ENCODE measurements at regions not wholly inside any gene's neighbourhood (a gene's known extent, or its start where the extent isn't known, plus 50 kb on each side); places are given as distances from the start of the nearest gene placed in this dataset.
A peak's percentile ranks its signal among the peaks of the same experiment; 100 is the strongest.

DNA sequence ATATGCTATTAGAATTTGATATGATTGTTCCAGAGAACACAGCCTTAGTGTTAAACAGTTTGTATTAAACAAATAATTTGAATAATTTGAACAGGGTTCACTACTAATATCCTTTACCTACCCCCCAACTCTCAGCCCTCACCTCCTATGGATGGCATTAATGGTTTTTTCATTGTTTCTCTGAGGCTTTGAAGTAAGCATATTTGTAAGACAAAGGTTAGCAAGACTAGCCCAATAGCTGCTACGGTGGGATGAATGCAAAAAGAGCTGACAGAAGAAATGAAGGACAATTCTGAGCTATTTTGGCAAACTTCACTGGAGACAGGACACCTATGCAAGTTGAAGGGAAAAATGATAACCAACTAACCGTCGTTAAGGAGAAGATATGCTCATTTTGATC, 61.6 kb downstream of the ARL4A start:
- no peaks in the 10 kb centered on the region for H3K27me3 ChIP-seq (ENCODE audit: insufficient read depth, low read depth)
- H3K4me2 ChIP-seq = no peak overlapping the region
- H4K20me1 ChIP-seq (ENCODE audit: insufficient read depth) = no peaks in the 10 kb centered on the region
- POLR2A ChIA-PET (ENCODE audit: unreplicated experiment) = no interaction called here
- no peaks in the 10 kb centered on the region for H3K4me1 ChIP-seq (replicated peaks; ENCODE audit: insufficient read depth)
- intact Hi-C loops (cut with micrococcal nuclease; ENCODE audit: unreplicated experiment) = no loop called here
- H3F3A ChIP-seq (ENCODE audit: insufficient read depth, low read depth) = no peaks in the 10 kb centered on the region
- no peaks in the 10 kb centered on the region for H3K9me2 ChIP-seq (ENCODE audit: insufficient read depth)
- no peak overlapping the region for H3K4me3 ChIP-seq
- no peak for DNase-seq
- no peaks in the 10 kb centered on the region for H3K9me3 ChIP-seq (ENCODE audit: insufficient read depth, low read depth)
- 0 out of 2 replicates have a peak overlapping the region, but pooled peaks have one; percentile 26 for H2AFZ ChIP-seq
- H3K79me2 ChIP-seq (ENCODE audit: low read depth) = no peaks in the 10 kb centered on the region
- H3K36me3 ChIP-seq (ENCODE audit: low read depth) = no peaks in the 10 kb centered on the region
- no peak for TF ChIP-seq EZH2 (IDR thresholded peaks at IDR 0.05; ENCODE audit: low read depth)
- TF ChIP-seq, protein P1, sequence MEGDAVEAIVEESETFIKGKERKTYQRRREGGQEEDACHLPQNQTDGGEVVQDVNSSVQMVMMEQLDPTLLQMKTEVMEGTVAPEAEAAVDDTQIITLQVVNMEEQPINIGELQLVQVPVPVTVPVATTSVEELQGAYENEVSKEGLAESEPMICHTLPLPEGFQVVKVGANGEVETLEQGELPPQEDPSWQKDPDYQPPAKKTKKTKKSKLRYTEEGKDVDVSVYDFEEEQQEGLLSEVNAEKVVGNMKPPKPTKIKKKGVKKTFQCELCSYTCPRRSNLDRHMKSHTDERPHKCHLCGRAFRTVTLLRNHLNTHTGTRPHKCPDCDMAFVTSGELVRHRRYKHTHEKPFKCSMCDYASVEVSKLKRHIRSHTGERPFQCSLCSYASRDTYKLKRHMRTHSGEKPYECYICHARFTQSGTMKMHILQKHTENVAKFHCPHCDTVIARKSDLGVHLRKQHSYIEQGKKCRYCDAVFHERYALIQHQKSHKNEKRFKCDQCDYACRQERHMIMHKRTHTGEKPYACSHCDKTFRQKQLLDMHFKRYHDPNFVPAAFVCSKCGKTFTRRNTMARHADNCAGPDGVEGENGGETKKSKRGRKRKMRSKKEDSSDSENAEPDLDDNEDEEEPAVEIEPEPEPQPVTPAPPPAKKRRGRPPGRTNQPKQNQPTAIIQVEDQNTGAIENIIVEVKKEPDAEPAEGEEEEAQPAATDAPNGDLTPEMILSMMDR (conservative IDR thresholded peaks at IDR 0.05) = no peak
- no peak overlapping the region for H3K27ac ChIP-seq
- CTCF ChIA-PET = interaction anchor here (0.6 kb wide), 1 partner anchor 17 kb away, joined by 3 read pairs; no protein-coding TSS in a partner anchor
- BruUV-seq (replicated peaks) = no TSS peak

DNA sequence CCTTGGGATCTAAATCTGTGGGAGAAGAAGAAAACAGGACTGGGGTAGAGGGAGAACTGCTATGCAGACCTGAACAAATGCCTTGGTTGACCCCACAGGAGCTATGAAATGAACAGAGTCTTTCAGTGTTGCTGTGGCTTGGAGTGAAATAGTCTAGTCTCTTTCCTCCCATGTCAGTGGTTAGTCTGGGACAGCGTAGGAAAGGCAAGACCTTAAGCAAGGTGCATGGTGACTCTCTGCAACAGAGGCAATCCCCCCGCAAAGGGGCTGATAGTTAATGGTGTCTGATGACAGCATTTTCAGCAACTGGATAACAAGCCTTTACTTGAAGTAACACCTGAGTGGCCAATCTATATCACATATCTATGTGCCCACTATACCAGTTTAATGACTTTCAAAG, 62.3 kb downstream of the ARL4A start:
- no peaks in the 10 kb centered on the region for H3K36me3 ChIP-seq (ENCODE audit: low read depth)
- intact Hi-C loops (cut with micrococcal nuclease; ENCODE audit: unreplicated experiment) = no loop called here
- H3F3A ChIP-seq (ENCODE audit: insufficient read depth, low read depth) = no peaks in the 10 kb centered on the region
- no peaks in the 10 kb centered on the region for H3K9me3 ChIP-seq (ENCODE audit: insufficient read depth, low read depth)
- no peak overlapping the region for H3K4me2 ChIP-seq
- no peak for DNase-seq
- ChIA-PET CTCF (interaction anchor here (0.6 kb wide), 1 partner anchor 17 kb away, joined by 3 read pairs; no protein-coding TSS in a partner anchor), POLR2A (ENCODE audit: unreplicated experiment) (no interaction called here)
- no peak for TF ChIP-seq EZH2 (IDR thresholded peaks at IDR 0.05; ENCODE audit: low read depth)
- TF ChIP-seq, protein P1 (conservative IDR thresholded peaks at IDR 0.05) = no peak
- no peaks in the 10 kb centered on the region for H3K79me2 ChIP-seq (ENCODE audit: low read depth)
- no peaks in the 10 kb centered on the region for H3K9me2 ChIP-seq (ENCODE audit: insufficient read depth)
- no peak overlapping the region for H2AFZ ChIP-seq
- no peaks in the 10 kb centered on the region for H4K20me1 ChIP-seq (ENCODE audit: insufficient read depth)
- H3K4me1 ChIP-seq (replicated peaks; ENCODE audit: insufficient read depth) = no peaks in the 10 kb centered on the region
- H3K27me3 ChIP-seq (ENCODE audit: insufficient read depth, low read depth) = no peaks in the 10 kb centered on the region
- no TSS peak for BruUV-seq (replicated peaks)
- H3K4me3 ChIP-seq = no peak overlapping the region
- no peak overlapping the region for H3K27ac ChIP-seq

DNA sequence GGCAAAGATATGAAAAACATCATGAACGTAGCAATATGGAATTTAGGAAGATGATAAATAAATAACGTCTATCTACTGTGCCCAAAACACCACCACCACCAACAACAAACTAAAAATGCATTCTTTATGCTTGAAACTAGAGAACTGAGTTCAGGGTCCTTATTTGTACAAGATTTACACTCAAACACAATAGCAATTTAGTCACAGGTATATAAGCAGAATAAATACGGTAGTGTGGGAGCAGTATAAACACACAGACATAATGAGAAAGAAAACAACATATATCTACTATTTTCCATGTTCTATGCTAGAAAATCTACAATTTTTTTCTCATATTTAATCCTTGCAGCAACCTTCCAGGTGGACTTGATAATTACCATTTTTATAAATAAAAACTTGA, 64.3 kb downstream of the ARL4A start:
- BruUV-seq (replicated peaks) = no TSS peak
- Histone ChIP-seq H4K20me1 (ENCODE audit: insufficient read depth) (no peaks in the 10 kb centered on the region), H3K27me3 (ENCODE audit: insufficient read depth, low read depth) (no peaks in the 10 kb centered on the region), H3K27ac (no peak overlapping the region), H3K79me2 (ENCODE audit: low read depth) (no peaks in the 10 kb centered on the region), H3K4me3 (no peak overlapping the region), H3K4me1 (replicated peaks; ENCODE audit: insufficient read depth) (no peaks in the 10 kb centered on the region), H2AFZ (no peak overlapping the region), H3K36me3 (ENCODE audit: low read depth) (no peaks in the 10 kb centered on the region), H3F3A (ENCODE audit: insufficient read depth, low read depth) (no peaks in the 10 kb centered on the region), H3K4me2 (no peak overlapping the region), H3K9me2 (ENCODE audit: insufficient read depth) (no peaks in the 10 kb centered on the region), H3K9me3 (ENCODE audit: insufficient read depth, low read depth) (no peaks in the 10 kb centered on the region)
- POLR2A ChIA-PET (ENCODE audit: unreplicated experiment) = no interaction called here
- intact Hi-C loops (cut with micrococcal nuclease; ENCODE audit: unreplicated experiment) = no loop called here
- no peak for DNase-seq
- TF ChIP-seq EZH2 (IDR thresholded peaks at IDR 0.05; ENCODE audit: low read depth) = no peak
- TF ChIP-seq, protein P1 (conservative IDR thresholded peaks at IDR 0.05) = no peak
- CTCF ChIA-PET = no interaction called here

All from PC-9 (cell line).